GM12891 (cell line): ENCODE measurements at regions not wholly inside any gene's neighbourhood (a gene's known extent, or its start where the extent isn't known, plus 50 kb on each side); places are given as distances from the start of the nearest gene placed in this dataset.

Source experiments
- PAX5 ChIP-seq: IDR thresholded peaks from 2 replicates; pipeline ENCODE4 v1.6.1; 2011; ENCODE audit warnings: low read length, moderate library complexity, mild to moderate bottlenecking; ENCODE audit not compliant: insufficient read depth, severe bottlenecking
- POLR2A ChIP-seq: IDR thresholded peaks from 2 replicates; pipeline ENCODE4 v1.6.1; 2011; ENCODE audit warnings: low read depth, low read length, control low read depth
- POLR2AphosphoS5 ChIP-seq: IDR thresholded peaks from 2 replicates; pipeline ENCODE4 v1.6.1; 2011; ENCODE audit warnings: low read depth, low read length, control low read depth
- POU2F2 ChIP-seq: IDR thresholded peaks from 2 replicates; pipeline ENCODE4 v1.6.1; 2011; ENCODE audit warnings: low read depth, mild to moderate bottlenecking, control low read depth, low read length, moderate library complexity
- SPI1 ChIP-seq: IDR thresholded peaks from 2 replicates; pipeline ENCODE4 v1.6.1; 2011; ENCODE audit warnings: low read depth, low read length, control low read depth
- TAF1 ChIP-seq: IDR thresholded peaks from 2 replicates; pipeline ENCODE4 v1.6.1; 2011; ENCODE audit warnings: low read depth, low read length, control low read depth

DNA sequence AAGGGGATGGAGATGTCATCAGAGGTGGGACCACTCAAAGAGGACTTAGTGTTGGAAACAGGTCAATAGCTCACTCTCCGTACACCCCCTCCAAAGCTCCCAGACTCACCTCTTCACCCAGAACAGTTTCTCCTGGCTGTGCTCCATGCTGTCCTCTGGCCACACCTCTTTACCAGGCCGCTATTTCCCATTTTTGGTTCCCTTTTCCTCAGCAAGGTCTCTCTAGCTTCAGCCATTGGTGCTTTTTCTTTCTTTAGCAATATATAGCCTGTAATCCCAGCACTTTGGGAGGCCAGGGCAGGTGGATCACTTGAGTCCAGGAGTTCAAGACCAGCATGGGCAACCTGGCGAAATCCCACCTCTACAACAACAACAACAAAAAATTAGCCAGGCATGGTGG is 123.6 kb upstream of the SMAD3 start:
- TF ChIP-seq POLR2A (no peak), POLR2AphosphoS5 (no peak), SPI1 (no peak), TAF1 (no peak), PAX5 (no peak), POU2F2 (no peak)
